ENCODE measurements at regions not wholly inside any gene's neighbourhood (a gene's known extent, or its start where the extent isn't known, plus 50 kb on each side); places are given as distances from the start of the nearest gene placed in this dataset.
"Not testable (repeated sequence)": the region's sequence is repeated elsewhere in the genome, so short reads cannot be mapped to it uniquely, and the experiment has no call there.

GRCh38 chr20:17822039-17822438, 122.3 kb downstream of the BANF2 start:
- no peaks in the 10 kb centered on the region for H3K36me3 ChIP-seq

GRCh38 chr20:17821606-17822005, 121.8 kb downstream of the BANF2 start:
- Histone ChIP-seq H3K4me2 (peak overlapping the region; percentile 3; the same call in 1 of the 2 replicates), H3K9me3 (peaks cover 12% of the 10 kb centered on the region), H3K4me1 (peaks cover 20% of the 10 kb centered on the region)
- not testable (repeated sequence) for H3K27me3 ChIP-seq, H3K9ac ChIP-seq, H4K20me1 ChIP-seq, H3K36me3 ChIP-seq, H3K4me3 ChIP-seq, H3K27ac ChIP-seq

More at GRCh38 chr20:17822039-17822438, 122.3 kb downstream of the BANF2 start:
- H3K9me3 ChIP-seq: peaks cover 12% of the 10 kb centered on the region
- H4K20me1 ChIP-seq: no peaks in the 10 kb centered on the region
- H3K27ac ChIP-seq: no peak overlapping the region
- H3K4me3 ChIP-seq: no peak overlapping the region
- H3K27me3 ChIP-seq: no peaks in the 10 kb centered on the region
- no peak overlapping the region for H3K9ac ChIP-seq
- peak overlapping the region; percentile 3; the same call in 1 of the 2 replicates for H3K4me2 ChIP-seq
- peaks cover 20% of the 10 kb centered on the region for H3K4me1 ChIP-seq
- TF ChIP-seq Cebpa-rat (IDR thresholded peaks at IDR 0.05): no peak

- Histone ChIP-seq H3K27me3 (no peaks in the 10 kb centered on the region), H3K4me1 (peaks cover 11% of the 10 kb centered on the region; the same call in 1 of the 2 replicates), H3K4me3 (no peak overlapping the region), H3K27ac (no peak overlapping the region), H4K20me1 (no peaks in the 10 kb centered on the region), H3K9ac (no peak overlapping the region), H3K4me2 (no peak overlapping the region), H3K9me3 (peaks cover 12% of the 10 kb centered on the region), H3K36me3 (no peaks in the 10 kb centered on the region)
- TF ChIP-seq Cebpa-rat (IDR thresholded peaks at IDR 0.05): no peak
Measured at GRCh38 chr20:17819395-17820093, 119.8 kb downstream of the BANF2 start.

- no peaks in the 10 kb centered on the region for H3K36me3 ChIP-seq
- TF ChIP-seq Cebpa-rat (IDR thresholded peaks at IDR 0.05): no peak
- H3K4me3 ChIP-seq: no peak overlapping the region
Measured at GRCh38 chr20:17818187-17818586, 118.4 kb downstream of the BANF2 start.

DNA sequence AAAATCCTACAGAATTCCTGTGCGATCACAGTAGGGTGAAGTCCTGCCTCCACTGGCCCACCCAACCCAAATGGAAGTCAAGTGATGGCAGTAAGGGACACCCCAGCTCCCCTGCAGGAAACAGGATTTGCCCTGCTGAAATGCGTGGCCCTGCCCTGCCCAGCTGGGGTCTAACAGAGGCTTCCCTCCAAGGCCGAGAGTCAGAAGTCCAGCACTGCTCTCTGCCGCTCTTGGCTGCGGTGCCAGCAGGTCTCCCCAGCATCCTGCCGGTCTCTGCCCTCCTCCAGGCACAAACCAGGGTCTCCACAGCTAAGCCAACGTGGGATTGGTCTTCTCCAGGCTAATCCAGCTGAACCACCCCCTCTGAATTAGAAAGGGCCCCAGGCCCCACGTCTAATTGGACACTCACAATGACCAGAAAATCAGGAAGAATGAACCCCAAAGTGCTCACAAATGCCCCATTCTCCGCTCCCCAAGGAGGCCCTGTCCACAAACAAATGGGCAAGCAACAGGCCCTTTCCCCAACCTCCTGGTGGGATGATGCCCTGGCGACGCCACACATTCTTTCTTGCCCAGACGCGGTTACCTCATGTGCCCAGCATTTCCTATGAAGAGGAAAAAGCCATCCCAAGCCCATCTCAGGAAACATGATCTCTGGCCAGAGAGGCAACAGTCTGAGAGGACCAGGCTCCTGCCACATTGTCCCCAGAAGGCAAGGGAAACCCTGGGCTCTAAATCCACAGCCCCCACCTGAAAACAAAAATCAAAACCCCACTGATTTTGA, 117.2 kb downstream of the BANF2 start:
- Histone ChIP-seq H3K4me2 (no peak overlapping the region), H3K4me3 (no peak overlapping the region), H4K20me1 (no peaks in the 10 kb centered on the region), H3K27me3 (no peaks in the 10 kb centered on the region), H3K27ac (no peak overlapping the region), H3K9me3 (peaks cover 12% of the 10 kb centered on the region), H3K36me3 (no peaks in the 10 kb centered on the region), H3K4me1 (peaks cover 6% of the 10 kb centered on the region; the same call in 1 of the 2 replicates), H3K9ac (no peak overlapping the region)
- TF ChIP-seq Cebpa-rat (IDR thresholded peaks at IDR 0.05): no peak

More at GRCh38 chr20:17818187-17818586, 118.4 kb downstream of the BANF2 start:
- Histone ChIP-seq H3K9ac (no peak overlapping the region), H3K27ac (no peak overlapping the region), H3K9me3 (peaks cover 12% of the 10 kb centered on the region), H3K4me1 (peaks cover 11% of the 10 kb centered on the region; the same call in 1 of the 2 replicates), H4K20me1 (no peaks in the 10 kb centered on the region), H3K27me3 (no peaks in the 10 kb centered on the region), H3K4me2 (no peak overlapping the region)

- no peak overlapping the region for H3K27ac ChIP-seq
- peaks cover 19% of the 10 kb centered on the region for H3K4me1 ChIP-seq
- no peaks in the 10 kb centered on the region for H3K27me3 ChIP-seq
- H3K9me3 ChIP-seq: no peaks in the 10 kb centered on the region
- no peak overlapping the region for H3K9ac ChIP-seq
- H4K20me1 ChIP-seq: no peaks in the 10 kb centered on the region
- no peak for TF ChIP-seq Cebpa-rat (IDR thresholded peaks at IDR 0.05)
- no peaks in the 10 kb centered on the region for H3K36me3 ChIP-seq
- no peak overlapping the region for H3K4me3 ChIP-seq
- H3K4me2 ChIP-seq: no peak overlapping the region
Measured at GRCh38 chr20:17811628-17811965, 111.8 kb downstream of the BANF2 start.

GRCh38 chr20:17810847-17811627, 111.3 kb downstream of the BANF2 start:
- Histone ChIP-seq H4K20me1 (no peaks in the 10 kb centered on the region), H3K4me3 (no peak overlapping the region), H3K36me3 (no peaks in the 10 kb centered on the region), H3K27ac (no peak overlapping the region), H3K9me3 (no peaks in the 10 kb centered on the region), H3K4me1 (peaks cover 22% of the 10 kb centered on the region), H3K27me3 (no peaks in the 10 kb centered on the region), H3K9ac (no peak overlapping the region), H3K4me2 (no peak overlapping the region)
- TF ChIP-seq Cebpa-rat (IDR thresholded peaks at IDR 0.05): no peak

GRCh38 chr20:17810062-17810631, 110.4 kb downstream of the BANF2 start:
- Histone ChIP-seq H3K4me2 (no peak overlapping the region), H4K20me1 (no peaks in the 10 kb centered on the region), H3K27ac (no peak overlapping the region), H3K4me1 (peaks cover 22% of the 10 kb centered on the region), H3K36me3 (no peaks in the 10 kb centered on the region), H3K9ac (no peak overlapping the region), H3K27me3 (no peaks in the 10 kb centered on the region), H3K9me3 (no peaks in the 10 kb centered on the region), H3K4me3 (no peak overlapping the region)
- TF ChIP-seq Cebpa-rat (IDR thresholded peaks at IDR 0.05): no peak

DNA sequence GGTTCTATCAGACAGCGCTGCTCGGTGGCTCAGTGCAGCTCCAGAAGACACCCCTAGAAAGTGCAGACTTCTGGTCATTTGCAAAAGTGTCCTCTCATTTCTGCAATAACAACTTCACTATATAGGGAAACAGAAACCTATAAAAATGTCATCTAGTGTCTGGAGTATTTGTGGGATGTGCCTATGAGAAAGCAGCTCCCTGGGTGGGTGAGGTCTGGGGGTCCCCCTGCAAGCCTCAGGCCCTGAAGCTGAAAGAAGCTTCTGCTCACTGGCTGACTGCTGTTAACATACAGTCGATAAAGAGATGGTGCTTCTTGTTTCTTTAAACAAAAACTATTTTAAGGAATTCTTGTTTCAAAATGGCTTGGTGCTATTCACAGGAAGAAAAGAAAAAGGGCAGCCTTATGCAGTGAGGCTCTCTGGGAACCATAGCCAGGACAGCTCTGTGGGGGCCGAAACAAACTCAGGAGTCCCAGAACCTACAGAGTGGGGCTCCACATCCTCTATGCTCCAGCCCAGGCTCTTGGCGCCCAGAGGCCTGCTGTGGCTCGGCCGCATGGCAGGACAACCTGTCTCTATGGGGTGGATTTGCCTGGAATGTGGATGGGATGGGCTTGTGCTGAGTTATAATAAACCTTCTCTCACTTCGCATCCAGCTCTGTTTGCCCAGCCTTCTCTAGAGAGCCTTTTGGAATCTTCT, 109.7 kb downstream of the BANF2 start:
- no peaks in the 10 kb centered on the region for H3K9me3 ChIP-seq
- H3K27me3 ChIP-seq: no peaks in the 10 kb centered on the region
- no peak for TF ChIP-seq Cebpa-rat (IDR thresholded peaks at IDR 0.05)
- no peak overlapping the region for H3K4me2 ChIP-seq
- no peak overlapping the region for H3K9ac ChIP-seq
- H3K27ac ChIP-seq: no peak overlapping the region
- no peaks in the 10 kb centered on the region for H4K20me1 ChIP-seq
- no peaks in the 10 kb centered on the region for H3K36me3 ChIP-seq
- H3K4me3 ChIP-seq: no peak overlapping the region
- peaks cover 22% of the 10 kb centered on the region for H3K4me1 ChIP-seq
